ENCODE measurements at regions not wholly inside any gene's neighbourhood (a gene's known extent, or its start where the extent isn't known, plus 50 kb on each side); places are given as distances from the start of the nearest gene placed in this dataset.

- no peak overlapping the region for H3K4me3 ChIP-seq (ENCODE audit: low read depth, low read length)
Measured at GRCh38 chr2:59560769-59561168, 992.7 kb downstream of the BCL11A start.

GRCh38 chr2:59540864-59541263 is 1012.6 kb downstream of the BCL11A start:
- no peak overlapping the region for H3K4me3 ChIP-seq (ENCODE audit: low read depth, low read length)

DNA sequence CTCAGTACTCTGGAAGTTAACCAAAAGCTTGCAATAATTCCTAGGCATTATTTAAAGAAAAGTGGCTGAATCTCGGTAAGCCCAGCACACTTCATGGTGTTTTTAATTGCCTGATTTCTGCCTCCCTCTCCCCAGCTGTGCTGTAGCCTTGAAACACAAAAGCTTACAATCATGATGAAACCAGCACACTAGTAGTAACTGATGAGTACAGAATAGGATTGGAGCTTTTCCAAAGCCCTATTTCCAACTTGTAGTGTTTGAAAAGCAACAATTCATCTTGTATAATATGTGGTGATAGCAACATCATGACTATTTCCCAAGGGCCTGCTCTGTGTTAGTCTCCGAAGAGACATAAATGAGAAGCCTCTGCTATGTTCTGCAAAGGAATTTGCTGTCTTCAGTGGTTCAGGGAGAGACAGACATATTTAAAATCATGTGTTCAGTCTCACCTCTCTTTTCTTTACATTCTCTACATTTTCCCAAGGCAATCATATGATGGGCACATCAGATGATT is 1015.0 kb downstream of the BCL11A start:
- H3K4me3 ChIP-seq (ENCODE audit: low read depth, low read length): no peak overlapping the region

GRCh38 chr2:59532808-59533207 is 1020.6 kb downstream of the BCL11A start:
- H3K4me3 ChIP-seq (ENCODE audit: low read depth, low read length): no peak overlapping the region

DNA sequence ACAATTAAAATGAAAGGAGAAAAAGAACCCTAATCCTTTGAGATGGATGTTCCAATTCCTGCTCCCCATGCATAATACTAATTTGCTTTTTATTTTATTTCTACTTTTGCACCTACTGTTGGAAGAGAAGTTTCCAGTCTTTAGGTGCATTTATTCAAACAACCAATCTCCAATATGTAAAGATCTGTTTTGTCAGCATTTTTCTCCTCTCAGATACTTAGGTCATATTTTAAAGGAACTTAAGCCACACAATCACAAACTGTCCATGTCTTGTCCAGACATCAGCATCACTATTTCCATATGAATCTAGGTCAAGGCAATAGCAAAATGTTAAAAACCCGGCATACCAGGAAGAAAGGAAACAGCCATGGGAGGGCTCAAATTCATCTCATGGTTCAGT is 1023.2 kb downstream of the BCL11A start:
- H3K4me3 ChIP-seq (ENCODE audit: low read depth, low read length): no peak overlapping the region

GRCh38 chr2:59529726-59530125 is 1023.7 kb downstream of the BCL11A start:
- no peak overlapping the region for H3K4me3 ChIP-seq (ENCODE audit: low read depth, low read length)

GRCh38 chr2:59528525-59528924 is 1024.9 kb downstream of the BCL11A start:
- no peak overlapping the region for H3K4me3 ChIP-seq (ENCODE audit: low read depth, low read length)

GRCh38 chr2:59502981-59503380 is 1050.5 kb downstream of the BCL11A start:
- no peak overlapping the region for H3K4me3 ChIP-seq (ENCODE audit: low read depth, low read length)

- H3K4me3 ChIP-seq (ENCODE audit: low read depth, low read length): no peak overlapping the region
Measured at GRCh38 chr2:59490994-59491393, 1062.5 kb downstream of the BCL11A start.

- H3K4me3 ChIP-seq (ENCODE audit: low read depth, low read length): no peak overlapping the region
Measured at GRCh38 chr2:59490192-59490591, 1063.3 kb downstream of the BCL11A start.

DNA sequence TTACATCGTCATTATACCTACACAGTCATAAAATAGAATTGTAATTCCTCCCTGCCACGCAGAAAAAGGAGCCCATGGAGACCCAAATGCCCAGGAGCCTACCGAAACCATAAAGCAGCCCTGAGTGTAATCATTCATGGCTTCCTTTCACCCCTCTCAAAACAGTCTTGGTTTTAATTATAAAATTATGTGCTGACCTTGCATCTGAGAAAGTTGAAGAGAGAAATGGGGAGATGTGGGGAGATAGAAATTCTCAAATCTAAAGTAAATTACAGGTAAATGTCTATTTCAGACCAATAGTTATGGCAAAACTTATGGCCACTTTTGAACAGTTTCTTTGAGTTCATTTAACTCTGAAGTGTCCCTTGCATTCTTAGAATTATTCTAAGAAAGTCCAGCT is 1068.8 kb downstream of the BCL11A start:
- no peak overlapping the region for H3K4me3 ChIP-seq (ENCODE audit: low read depth, low read length)

GRCh38 chr2:59463426-59463825 is 1090.0 kb downstream of the BCL11A start:
- no peak overlapping the region for H3K4me3 ChIP-seq (ENCODE audit: low read depth, low read length)

DNA sequence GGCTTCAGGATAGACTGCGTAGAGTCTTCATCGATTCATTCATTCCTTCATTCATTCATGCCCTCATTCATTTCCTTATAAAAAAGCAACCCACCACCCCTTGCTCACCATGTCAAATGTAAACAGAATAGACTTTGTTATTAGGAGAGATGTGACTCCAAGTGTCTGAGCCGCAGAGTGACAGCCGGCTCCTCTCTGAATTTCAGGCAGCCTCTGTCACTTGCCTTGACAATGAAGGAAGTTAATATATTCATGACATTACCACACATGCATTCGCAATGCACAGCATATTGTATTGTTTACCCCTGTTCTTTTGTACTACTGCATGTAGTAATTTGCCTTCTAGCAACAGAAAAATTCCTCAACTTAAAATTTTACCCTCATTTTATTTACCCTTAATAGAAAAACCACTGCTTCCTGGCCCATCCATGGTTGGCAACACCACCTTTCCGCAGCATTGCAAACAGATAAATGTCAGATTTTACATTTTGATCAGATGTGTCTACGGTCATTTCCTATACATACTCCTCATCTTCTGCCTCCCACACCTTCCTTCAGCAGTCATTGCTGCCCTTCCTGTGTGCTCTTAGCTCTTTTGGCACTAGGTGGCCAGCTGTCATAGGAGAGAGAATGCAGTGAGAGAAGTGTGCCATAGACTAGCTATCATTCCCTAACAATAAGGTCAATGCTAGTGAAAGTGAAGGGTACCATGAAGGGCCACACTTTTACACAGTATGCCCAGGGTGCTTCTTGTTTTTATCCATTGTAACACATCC is 1090.8 kb downstream of the BCL11A start:
- H3K4me3 ChIP-seq (ENCODE audit: low read depth, low read length): no peak overlapping the region

GRCh38 chr2:59461127-59461526 is 1092.3 kb downstream of the BCL11A start:
- H3K4me3 ChIP-seq (ENCODE audit: low read depth, low read length): no peak overlapping the region

DNA sequence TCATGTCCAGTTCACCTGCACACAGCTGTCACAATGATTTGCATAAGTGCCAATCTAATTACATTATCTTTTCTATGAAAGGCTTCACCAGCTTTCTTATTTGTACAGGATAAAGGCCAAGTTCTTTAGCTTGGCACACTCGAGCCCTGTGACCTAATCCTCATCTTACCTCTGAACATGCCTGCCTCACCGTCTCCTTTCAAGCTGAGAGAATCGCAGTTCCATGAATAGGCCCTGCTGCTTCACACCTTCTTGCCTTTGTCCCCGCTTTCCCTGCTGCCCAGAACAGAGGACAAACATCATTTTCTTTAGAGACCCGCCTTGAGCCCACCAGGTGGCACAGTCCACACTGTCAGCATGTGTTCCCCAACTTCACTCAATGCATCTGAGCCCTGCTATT is 1094.7 kb downstream of the BCL11A start:
- no peak overlapping the region for H3K4me3 ChIP-seq (ENCODE audit: low read depth, low read length)

GRCh38 chr2:59456285-59456684 is 1097.2 kb downstream of the BCL11A start:
- H3K4me3 ChIP-seq (ENCODE audit: low read depth, low read length): no peak overlapping the region

- H3K4me3 ChIP-seq (ENCODE audit: low read depth, low read length): no peak overlapping the region
Measured at GRCh38 chr2:59449274-59449673, 1104.2 kb downstream of the BCL11A start.

- H3K4me3 ChIP-seq (ENCODE audit: low read depth, low read length): no peak overlapping the region
Measured at GRCh38 chr2:59440491-59440890, 1113.0 kb downstream of the BCL11A start.

DNA sequence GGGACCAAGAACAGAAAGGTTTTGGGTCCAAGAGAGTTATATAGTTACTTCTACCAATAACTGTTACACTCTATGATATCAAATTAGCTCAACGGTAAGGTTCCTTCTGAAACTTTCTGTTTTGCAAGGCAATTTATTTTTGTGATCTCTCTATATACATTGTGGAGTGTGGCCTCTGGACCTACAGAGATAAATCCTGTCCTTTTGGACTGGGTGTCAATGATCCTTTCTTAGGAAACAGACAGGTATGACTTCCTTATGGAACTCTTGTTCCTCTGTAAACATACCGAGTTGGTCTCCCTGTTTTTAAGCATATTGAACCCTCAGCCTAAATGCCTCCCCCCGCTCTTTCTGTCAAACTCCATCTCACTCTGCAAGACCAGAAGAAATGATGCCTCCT is 1117.8 kb downstream of the BCL11A start:
- H3K4me3 ChIP-seq (ENCODE audit: low read depth, low read length): no peak overlapping the region

DNA sequence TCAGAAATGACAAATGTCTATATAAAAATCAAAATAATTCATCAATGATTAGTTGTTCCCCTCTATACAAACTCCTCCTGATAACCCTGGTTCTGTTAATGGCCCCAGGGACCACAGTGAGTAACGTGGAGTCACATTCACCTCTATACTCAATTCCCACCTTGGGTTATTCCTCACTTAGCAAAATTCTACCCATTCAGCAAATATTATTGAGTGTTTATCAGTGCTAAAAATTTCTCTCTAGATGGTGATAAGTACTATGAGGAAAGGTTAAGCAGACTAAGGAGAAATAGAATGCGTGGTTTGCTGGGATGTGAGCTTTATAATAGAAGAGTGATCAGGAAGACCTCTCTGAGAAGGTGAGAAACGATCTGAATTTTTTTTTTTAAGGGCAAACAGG is 1124.5 kb downstream of the BCL11A start:
- H3K4me3 ChIP-seq (ENCODE audit: low read depth, low read length): no peak overlapping the region

- H3K4me3 ChIP-seq (ENCODE audit: low read depth, low read length): no peak overlapping the region
Measured at GRCh38 chr2:59427980-59428379, 1125.5 kb downstream of the BCL11A start.

DNA sequence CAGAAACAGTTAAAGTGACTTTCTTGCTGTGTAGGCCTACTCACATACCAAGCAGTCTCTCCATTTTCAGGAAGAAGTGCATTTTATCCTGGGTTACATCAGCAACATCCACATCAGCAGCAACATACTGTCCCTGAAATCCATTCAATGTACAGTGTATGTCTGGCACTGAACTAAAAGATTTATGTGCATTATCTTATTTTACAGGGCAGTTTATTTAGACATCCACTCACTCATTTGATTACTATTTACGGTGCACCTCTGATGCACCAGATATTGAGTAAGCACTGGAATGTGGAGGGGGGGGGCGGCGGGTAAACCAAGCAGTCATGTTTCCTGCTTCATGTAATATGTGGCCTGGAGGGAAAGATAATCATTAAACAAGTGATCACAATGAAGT is 1128.2 kb downstream of the BCL11A start:
- H3K4me3 ChIP-seq (ENCODE audit: low read depth, low read length): no peak overlapping the region
